GM12892 (cell line): ENCODE measurements at regions not wholly inside any gene's neighbourhood (a gene's known extent, or its start where the extent isn't known, plus 50 kb on each side); places are given as distances from the start of the nearest gene placed in this dataset.
"Not testable (repeated sequence)": the region's sequence is repeated elsewhere in the genome, so short reads cannot be mapped to it uniquely, and the experiment has no call there.

ENCODE experiments used
- POLR2A ChIP-seq: IDR thresholded peaks from 2 replicates; pipeline ENCODE4 v1.6.1; 2011; ENCODE audit warnings: low read depth, low read length, control low read depth
- POLR2AphosphoS5 ChIP-seq: IDR thresholded peaks from 2 replicates; pipeline ENCODE4 v1.6.1; 2011; ENCODE audit warnings: low read depth, low read length, control low read depth
- TAF1 ChIP-seq: IDR thresholded peaks from 2 replicates; pipeline ENCODE4 v1.6.1; 2011; ENCODE audit warnings: low read depth, mild to moderate bottlenecking, control low read depth, low read length, borderline replicate concordance

- not testable (repeated sequence) for TF ChIP-seq POLR2A, POLR2AphosphoS5, TAF1
Observed at GRCh38 chr6:5836597-5836996, 170.1 kb downstream of the NRN1 start.
